Endothelial cell (in vitro differentiated cells): ENCODE measurements at regions not wholly inside any gene's neighbourhood (a gene's known extent, or its start where the extent isn't known, plus 50 kb on each side); places are given as distances from the start of the nearest gene placed in this dataset.

ENCODE experiments used
- DNase-seq: peaks from one replicate; pipeline ENCODE4 v3.0.0; 2021; ENCODE audit warnings: low spot score
- H3K27ac Mint-ChIP-seq: one replicate; pipeline ENCODE4 v1.8.0; 2021; ENCODE audit warnings: mixed read lengths, inconsistent platforms; ENCODE audit not compliant: unreplicated experiment
- H3K27me3 Mint-ChIP-seq: one replicate; pipeline ENCODE4 v1.8.0; 2021; ENCODE audit warnings: mild to moderate bottlenecking, moderate library complexity, mixed read lengths, inconsistent platforms; ENCODE audit not compliant: unreplicated experiment
- H3K36me3 Mint-ChIP-seq: one replicate; pipeline ENCODE4 v1.8.0; 2021; ENCODE audit warnings: mild to moderate bottlenecking, low read depth, mixed read lengths, inconsistent platforms; ENCODE audit not compliant: unreplicated experiment
- H3K4me1 Mint-ChIP-seq: one replicate; pipeline ENCODE4 v1.8.0; 2021; ENCODE audit warnings: mild to moderate bottlenecking, mixed read lengths, inconsistent platforms; ENCODE audit not compliant: unreplicated experiment
- H3K4me3 Mint-ChIP-seq: one replicate; pipeline ENCODE4 v1.8.0; 2021; ENCODE audit warnings: mild to moderate bottlenecking, mixed read lengths, inconsistent platforms; ENCODE audit not compliant: unreplicated experiment
- H3K9me3 Mint-ChIP-seq: one replicate; pipeline ENCODE4 v1.8.0; 2021; ENCODE audit warnings: mixed read lengths, inconsistent platforms; ENCODE audit not compliant: unreplicated experiment
- TF ChIP-seq, protein P1 (sequence below): fragments of 200-600 bp; sonication (generic); IDR thresholded peaks from one replicate; pipeline ENCODE4 v1.5.0; 2021; ENCODE audit warnings: antibody characterized with exemption; ENCODE audit not compliant: unreplicated experiment

DNA sequence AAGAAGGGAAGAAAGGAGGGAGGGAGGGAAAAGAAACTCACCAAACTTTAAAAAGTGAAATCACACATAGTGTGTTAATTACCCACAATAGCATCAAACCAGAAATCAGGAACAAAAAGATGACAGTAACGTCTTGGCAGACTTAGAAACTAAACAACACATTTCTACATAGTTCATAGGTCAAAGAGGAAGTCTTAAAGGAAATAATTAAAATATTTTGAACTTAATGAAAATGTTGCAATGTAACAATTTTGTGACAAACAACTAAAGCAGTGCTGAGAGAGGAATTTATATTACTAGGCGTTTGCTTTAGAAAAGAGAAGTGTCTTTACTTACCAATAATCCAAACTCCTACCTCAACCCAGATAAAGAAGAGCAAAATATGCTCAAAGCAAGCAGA lies 505.0 kb upstream of the ID2 start:
- Mint-ChIP-seq H3K4me3 (no peak overlapping the region), H3K9me3 (no peaks in the 10 kb centered on the region), H3K27ac (no peak overlapping the region), H3K4me1 (no peaks in the 10 kb centered on the region), H3K36me3 (no peaks in the 10 kb centered on the region), H3K27me3 (peaks cover 1% of the 10 kb centered on the region)
- TF ChIP-seq, protein P1, sequence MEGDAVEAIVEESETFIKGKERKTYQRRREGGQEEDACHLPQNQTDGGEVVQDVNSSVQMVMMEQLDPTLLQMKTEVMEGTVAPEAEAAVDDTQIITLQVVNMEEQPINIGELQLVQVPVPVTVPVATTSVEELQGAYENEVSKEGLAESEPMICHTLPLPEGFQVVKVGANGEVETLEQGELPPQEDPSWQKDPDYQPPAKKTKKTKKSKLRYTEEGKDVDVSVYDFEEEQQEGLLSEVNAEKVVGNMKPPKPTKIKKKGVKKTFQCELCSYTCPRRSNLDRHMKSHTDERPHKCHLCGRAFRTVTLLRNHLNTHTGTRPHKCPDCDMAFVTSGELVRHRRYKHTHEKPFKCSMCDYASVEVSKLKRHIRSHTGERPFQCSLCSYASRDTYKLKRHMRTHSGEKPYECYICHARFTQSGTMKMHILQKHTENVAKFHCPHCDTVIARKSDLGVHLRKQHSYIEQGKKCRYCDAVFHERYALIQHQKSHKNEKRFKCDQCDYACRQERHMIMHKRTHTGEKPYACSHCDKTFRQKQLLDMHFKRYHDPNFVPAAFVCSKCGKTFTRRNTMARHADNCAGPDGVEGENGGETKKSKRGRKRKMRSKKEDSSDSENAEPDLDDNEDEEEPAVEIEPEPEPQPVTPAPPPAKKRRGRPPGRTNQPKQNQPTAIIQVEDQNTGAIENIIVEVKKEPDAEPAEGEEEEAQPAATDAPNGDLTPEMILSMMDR, result no peak
- DNase-seq, result no peak

DNA sequence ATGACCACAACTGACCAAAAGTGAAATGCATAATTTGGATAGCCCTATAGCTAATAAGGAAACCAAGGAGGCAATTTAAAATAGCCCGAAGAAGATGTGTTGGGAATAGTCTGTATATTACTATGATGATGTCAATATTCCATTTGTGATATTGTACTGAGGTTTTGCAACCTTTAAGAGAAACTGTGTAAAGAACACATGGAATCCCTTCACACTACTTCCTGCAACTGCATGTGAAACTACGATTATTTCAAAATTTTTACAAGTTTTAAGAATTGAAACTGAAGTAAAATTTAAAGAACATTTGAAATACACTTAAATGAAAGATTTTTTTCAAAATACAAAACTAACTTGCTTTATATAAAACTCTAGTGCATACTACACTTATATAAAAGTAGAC lies 504.3 kb upstream of the ID2 start:
- Mint-ChIP-seq H3K27ac (no peak overlapping the region), H3K9me3 (no peaks in the 10 kb centered on the region), H3K36me3 (no peaks in the 10 kb centered on the region), H3K4me1 (no peaks in the 10 kb centered on the region), H3K27me3 (peaks cover 1% of the 10 kb centered on the region), H3K4me3 (no peak overlapping the region)
- TF ChIP-seq, protein P1, result no peak
- no peak for DNase-seq

- Mint-ChIP-seq H3K36me3 (no peaks in the 10 kb centered on the region), H3K27ac (no peak overlapping the region), H3K9me3 (no peaks in the 10 kb centered on the region), H3K4me1 (no peaks in the 10 kb centered on the region), H3K27me3 (peaks cover 1% of the 10 kb centered on the region), H3K4me3 (no peak overlapping the region)
- DNase-seq, result no peak
- TF ChIP-seq, protein P1, result no peak
These were observed 502.9 kb upstream of the ID2 start for GRCh38 chr2:8178911-8179310.

DNA sequence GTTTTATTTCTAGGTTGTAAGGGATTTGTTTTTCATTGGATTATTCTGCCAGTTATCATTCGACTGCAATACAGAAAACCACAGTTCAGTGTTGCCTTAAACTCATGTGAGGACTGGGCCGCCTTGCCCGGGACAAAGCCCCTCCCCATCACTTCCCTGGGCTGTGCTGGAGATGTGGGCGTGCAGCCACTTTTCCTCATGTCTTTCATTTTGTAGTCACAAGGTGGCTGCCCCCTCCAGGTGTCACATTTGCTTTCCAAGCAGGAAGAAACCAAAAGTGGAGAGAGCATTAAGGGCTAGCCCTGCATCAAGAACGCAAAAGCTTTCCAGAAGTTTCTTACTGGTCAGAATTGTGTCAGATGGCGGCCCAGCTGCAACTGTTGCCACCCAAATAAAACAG lies 492.5 kb upstream of the ID2 start:
- TF ChIP-seq, protein P1, result no peak
- no peak overlapping the region for H3K27ac Mint-ChIP-seq

DNA sequence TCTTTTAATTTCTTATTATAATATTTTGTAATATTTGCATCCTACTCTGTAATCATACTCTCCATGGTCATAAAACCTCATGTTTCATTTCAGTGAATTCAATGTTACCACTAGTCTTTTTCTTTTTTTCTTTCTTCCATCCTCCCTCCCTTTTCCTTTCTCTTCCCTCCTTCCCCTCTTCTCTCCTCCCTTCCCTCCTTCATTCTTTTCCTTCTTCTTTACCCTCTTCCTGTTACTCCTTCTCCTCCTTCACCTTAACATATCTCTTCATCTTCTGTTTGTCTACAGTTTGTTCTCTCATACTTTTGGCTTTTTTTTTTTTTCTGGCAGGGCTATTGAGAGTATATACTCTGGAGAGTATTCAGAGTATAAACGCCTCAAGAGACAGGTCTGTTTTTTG lies 491.6 kb upstream of the ID2 start:
- H3K27me3 Mint-ChIP-seq, result peaks cover 5% of the 10 kb centered on the region
- H3K4me1 Mint-ChIP-seq, result no peaks in the 10 kb centered on the region
- H3K9me3 Mint-ChIP-seq, result no peaks in the 10 kb centered on the region
- no peak for DNase-seq
- H3K36me3 Mint-ChIP-seq, result no peaks in the 10 kb centered on the region
- TF ChIP-seq, protein P1, result no peak
- H3K4me3 Mint-ChIP-seq, result no peak overlapping the region
- H3K27ac Mint-ChIP-seq, result no peak overlapping the region

More for the DNA sequence above, 492.5 kb upstream of the ID2 start:
- Mint-ChIP-seq H3K9me3 (no peaks in the 10 kb centered on the region), H3K27me3 (peaks cover 3% of the 10 kb centered on the region), H3K36me3 (no peaks in the 10 kb centered on the region), H3K4me3 (no peak overlapping the region), H3K4me1 (no peaks in the 10 kb centered on the region)
- no peak for DNase-seq
